WTC11 (cell line): ENCODE measurements at regions not wholly inside any gene's neighbourhood (a gene's known extent, or its start where the extent isn't known, plus 50 kb on each side); places are given as distances from the start of the nearest gene placed in this dataset.

Source experiments
- ATAC-seq: fragments of 200-7000 bp; cut with Tn5 transposase; 2 replicates; pipeline ENCODE4 v1.10.0; 2021; ENCODE audit warnings: mild to moderate bottlenecking, moderate library complexity
- CTCF ChIA-PET: fragments of 300-600 bp; sonication (Branson Sonifier 250); formaldehyde crosslinking; loops from one replicate; lab custom pipeline; 2021; ENCODE audit warnings: antibody characterized with exemption; lab: Charles Lee
- POLR2A ChIA-PET: fragments of 350-600 bp; sonication (Branson Sonifier 250); formaldehyde crosslinking; loops from one replicate; lab custom pipeline; 2021; ENCODE audit warnings: antibody characterized with exemption; lab: Charles Lee
- DNase-seq: peaks from one replicate; pipeline ENCODE4 v3.0.0; 2021; ENCODE audit warnings: low spot score
- H3K27ac Mint-ChIP-seq: 2 replicates; pipeline ENCODE4 v1.8.0; 2021; ENCODE audit warnings: mixed read lengths
- H3K27me3 Mint-ChIP-seq: 2 replicates; pipeline ENCODE4 v1.8.0; 2021; ENCODE audit warnings: low read depth, mild to moderate bottlenecking, moderate library complexity, mixed read lengths
- H3K36me3 Mint-ChIP-seq: 2 replicates; pipeline ENCODE4 v1.8.0; 2021; ENCODE audit warnings: mixed read lengths
- H3K4me1 Mint-ChIP-seq: 2 replicates; pipeline ENCODE4 v1.8.0; 2022; ENCODE audit warnings: mixed read lengths
- H3K4me3 Mint-ChIP-seq: 2 replicates; pipeline ENCODE4 v1.8.0; 2021; ENCODE audit warnings: mild to moderate bottlenecking, moderate library complexity, mixed read lengths
- H3K9me3 Mint-ChIP-seq: 2 replicates; pipeline ENCODE4 v1.8.0; 2021; ENCODE audit warnings: mixed read lengths
- CBFB ChIP-seq: sonication (generic); formaldehyde crosslinking; IDR thresholded peaks from 2 replicates; pipeline ENCODE4 v1.8.1; 2022; ENCODE audit warnings: mild to moderate bottlenecking, low read depth, missing genetic modification reagents
- ELF4 ChIP-seq: sonication (generic); formaldehyde crosslinking; IDR thresholded peaks from 2 replicates; pipeline ENCODE4 v1.8.1; 2022; ENCODE audit warnings: low read depth, mild to moderate bottlenecking, moderate library complexity, missing genetic modification reagents
- GABPB1 ChIP-seq: sonication (generic); formaldehyde crosslinking; IDR thresholded peaks from 2 replicates; pipeline ENCODE4 v1.8.1; 2023; ENCODE audit warnings: mild to moderate bottlenecking, missing genetic modification reagents
- MYBL2 ChIP-seq: sonication (generic); formaldehyde crosslinking; IDR thresholded peaks from 2 replicates; pipeline ENCODE4 v1.8.1; 2023; ENCODE audit warnings: mild to moderate bottlenecking, moderate library complexity, missing genetic modification reagents
- NFE2L1 ChIP-seq: sonication (generic); formaldehyde crosslinking; IDR thresholded peaks from 2 replicates; pipeline ENCODE4 v1.8.1; 2023; ENCODE audit warnings: missing genetic modification reagents
- NR1H2 ChIP-seq: sonication (generic); formaldehyde crosslinking; IDR thresholded peaks from 2 replicates; pipeline ENCODE4 v1.9.0; 2021; ENCODE audit warnings: mild to moderate bottlenecking, moderate library complexity, missing genetic modification reagents
- RORB ChIP-seq: fragments of 250-450 bp; sonication (Bioruptor Pico); IDR thresholded peaks from 2 replicates; pipeline ENCODE4 v1.9.0; 2021; ENCODE audit warnings: mild to moderate bottlenecking
- TCF7 ChIP-seq: sonication (generic); formaldehyde crosslinking; IDR thresholded peaks from 2 replicates; pipeline ENCODE4 v1.8.0; 2022; ENCODE audit warnings: mild to moderate bottlenecking, low read depth, missing genetic modification reagents, moderate library complexity
- ZNF317 ChIP-seq: sonication (generic); formaldehyde crosslinking; IDR thresholded peaks from 2 replicates; pipeline ENCODE4 v1.8.1; 2023; ENCODE audit warnings: low read depth, mild to moderate bottlenecking, moderate library complexity, missing genetic modification reagents, borderline replicate concordance
- TF ChIP-seq, protein P1 (sequence below): fragments of 250-450 bp; sonication (Bioruptor Pico); IDR thresholded peaks from 2 replicates; pipeline ENCODE4 v1.8.0; 2021; ENCODE audit warnings: mild to moderate bottlenecking
- TF ChIP-seq, protein P2 (sequence below): sonication (generic); formaldehyde crosslinking; conservative IDR thresholded peaks from 2 replicates; pipeline ENCODE4 v1.8.1; 2023; ENCODE audit warnings: mild to moderate bottlenecking, low read depth, missing genetic modification reagents, moderate library complexity
- TF ChIP-seq, protein P3 (sequence below): sonication (generic); formaldehyde crosslinking; IDR thresholded peaks from 2 replicates; pipeline ENCODE4 v1.8.0; 2023; ENCODE audit warnings: mild to moderate bottlenecking, missing genetic modification reagents
- TF ChIP-seq, protein P4 (sequence below): fragments of 250-450 bp; sonication (Bioruptor Pico); IDR thresholded peaks from 2 replicates; pipeline ENCODE4 v1.9.0; 2021; ENCODE audit warnings: mild to moderate bottlenecking
- TF ChIP-seq, protein P5 (sequence below): sonication (generic); formaldehyde crosslinking; IDR thresholded peaks from 2 replicates; pipeline ENCODE4 v1.8.0; 2022; ENCODE audit warnings: mild to moderate bottlenecking, missing genetic modification reagents
- TF ChIP-seq, protein P6 (sequence below): sonication (generic); formaldehyde crosslinking; IDR thresholded peaks from 2 replicates; pipeline ENCODE4 v1.8.1; 2022; ENCODE audit warnings: mild to moderate bottlenecking, missing genetic modification reagents, moderate library complexity, borderline replicate concordance
- TF ChIP-seq, protein P7 (sequence below): sonication (generic); formaldehyde crosslinking; IDR thresholded peaks from 2 replicates; pipeline ENCODE4 v1.8.1; 2023; ENCODE audit warnings: mild to moderate bottlenecking, missing genetic modification reagents

DNA sequence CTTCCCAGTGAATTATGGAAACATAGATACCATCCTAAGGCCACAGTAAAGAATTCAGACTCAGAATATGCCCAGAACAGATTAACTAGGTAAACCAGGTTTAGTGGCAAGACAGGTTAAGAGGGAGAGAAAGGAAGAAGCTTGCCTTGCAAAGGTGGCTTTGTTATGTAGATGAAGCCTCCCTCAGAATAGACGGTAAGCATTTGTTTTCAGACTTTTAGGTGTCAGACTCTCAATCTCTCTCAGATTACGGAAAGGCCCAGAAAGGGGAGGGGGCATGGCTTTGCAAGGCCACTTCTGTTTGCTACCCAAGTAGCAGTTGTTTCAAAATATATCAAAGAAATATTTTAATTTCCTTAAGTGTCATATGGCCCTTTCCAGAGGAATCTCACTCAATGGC is 457.1 kb upstream of the BOD1L1 start (continued):
- TF ChIP-seq, protein P1, sequence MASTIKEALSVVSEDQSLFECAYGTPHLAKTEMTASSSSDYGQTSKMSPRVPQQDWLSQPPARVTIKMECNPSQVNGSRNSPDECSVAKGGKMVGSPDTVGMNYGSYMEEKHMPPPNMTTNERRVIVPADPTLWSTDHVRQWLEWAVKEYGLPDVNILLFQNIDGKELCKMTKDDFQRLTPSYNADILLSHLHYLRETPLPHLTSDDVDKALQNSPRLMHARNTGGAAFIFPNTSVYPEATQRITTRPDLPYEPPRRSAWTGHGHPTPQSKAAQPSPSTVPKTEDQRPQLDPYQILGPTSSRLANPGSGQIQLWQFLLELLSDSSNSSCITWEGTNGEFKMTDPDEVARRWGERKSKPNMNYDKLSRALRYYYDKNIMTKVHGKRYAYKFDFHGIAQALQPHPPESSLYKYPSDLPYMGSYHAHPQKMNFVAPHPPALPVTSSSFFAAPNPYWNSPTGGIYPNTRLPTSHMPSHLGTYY (CRISPR knock-in tag), result no peak

DNA sequence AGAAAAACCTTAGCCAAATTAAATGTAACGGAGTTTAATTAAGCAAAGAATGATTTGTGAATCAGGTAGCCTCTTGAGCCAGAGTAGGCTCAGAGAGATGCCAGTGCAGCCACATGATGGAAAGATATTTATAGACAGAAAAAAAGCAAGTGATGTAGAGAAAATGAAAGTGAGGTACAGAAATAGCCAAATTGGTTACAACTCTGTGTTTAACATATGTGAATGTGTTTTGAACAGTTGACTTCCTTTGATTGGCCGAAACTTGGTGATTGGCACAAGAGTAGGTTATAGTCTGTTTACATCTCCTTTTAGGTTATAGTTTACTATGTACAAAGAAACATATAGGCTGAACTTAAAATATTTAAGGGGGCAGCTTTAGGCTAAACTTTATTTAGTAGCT is 459.9 kb upstream of the BOD1L1 start:
- Mint-ChIP-seq H3K36me3 (peaks cover 15% of the 10 kb centered on the region), H3K27ac (no peak overlapping the region), H3K9me3 (peaks cover 30% of the 10 kb centered on the region), H3K4me3 (no peak overlapping the region), H3K4me1 (peaks cover 35% of the 10 kb centered on the region), H3K27me3 (no peaks in the 10 kb centered on the region; the same call in 1 of the 2 replicates)
- TF ChIP-seq MYBL2 (CRISPR knock-in tag) (no peak), TCF7 (CRISPR knock-in tag) (no peak), ELF4 (CRISPR knock-in tag) (no peak), NFE2L1 (no peak)
- ATAC-seq, result no peak
- CTCF ChIA-PET, result no interaction called here
- POLR2A ChIA-PET, result no interaction called here
- DNase-seq, result no peak

DNA sequence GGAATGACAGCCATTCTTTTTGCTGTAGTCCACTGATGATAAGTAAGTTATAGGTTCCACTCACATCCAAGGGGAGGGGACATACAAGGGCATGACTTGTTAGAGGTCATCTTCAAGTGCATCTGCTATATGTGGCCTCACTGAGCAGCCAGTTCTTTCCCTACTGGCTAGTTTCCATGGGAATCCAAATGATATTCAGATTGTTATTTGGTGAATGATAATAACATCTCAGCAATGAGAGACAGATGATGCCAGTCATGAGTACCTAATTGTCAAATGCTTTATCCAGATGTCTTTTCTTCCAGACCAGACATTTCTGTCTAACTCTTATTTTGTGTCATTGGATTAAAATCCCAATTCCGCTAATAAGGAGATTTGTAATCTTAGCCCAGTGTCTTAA is 460.4 kb upstream of the BOD1L1 start:
- TF ChIP-seq GABPB1 (CRISPR knock-in tag), result no peak
- Mint-ChIP-seq H3K4me1 (peaks cover 30% of the 10 kb centered on the region), H3K27me3 (no peaks in the 10 kb centered on the region; the same call in 1 of the 2 replicates), H3K27ac (no peak overlapping the region), H3K4me3 (no peak overlapping the region), H3K9me3 (peaks cover 30% of the 10 kb centered on the region), H3K36me3 (peaks cover 15% of the 10 kb centered on the region)
- DNase-seq (no peak), ATAC-seq (no peak)
- ChIA-PET CTCF (no interaction called here), POLR2A (no interaction called here)

DNA sequence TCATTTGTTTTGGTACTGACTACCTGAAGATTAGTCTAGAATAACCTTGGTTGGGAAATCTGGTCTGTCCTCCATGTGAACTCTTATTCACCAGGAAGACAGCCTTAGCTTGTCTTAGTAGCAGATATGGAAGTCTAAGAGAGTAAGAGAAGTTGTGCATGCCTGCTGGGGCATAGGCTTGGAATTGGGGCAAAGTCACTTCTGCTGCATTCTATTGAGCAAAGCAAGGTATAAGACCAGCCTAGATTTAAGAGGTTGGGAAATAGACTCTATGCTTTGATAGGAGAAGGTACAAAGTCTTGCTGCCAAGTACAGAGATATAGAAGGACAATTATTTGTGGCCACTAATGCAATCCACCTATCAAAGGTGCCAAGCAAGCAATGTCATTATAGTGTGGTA is 464.0 kb upstream of the BOD1L1 start:
- TF ChIP-seq, protein P2, sequence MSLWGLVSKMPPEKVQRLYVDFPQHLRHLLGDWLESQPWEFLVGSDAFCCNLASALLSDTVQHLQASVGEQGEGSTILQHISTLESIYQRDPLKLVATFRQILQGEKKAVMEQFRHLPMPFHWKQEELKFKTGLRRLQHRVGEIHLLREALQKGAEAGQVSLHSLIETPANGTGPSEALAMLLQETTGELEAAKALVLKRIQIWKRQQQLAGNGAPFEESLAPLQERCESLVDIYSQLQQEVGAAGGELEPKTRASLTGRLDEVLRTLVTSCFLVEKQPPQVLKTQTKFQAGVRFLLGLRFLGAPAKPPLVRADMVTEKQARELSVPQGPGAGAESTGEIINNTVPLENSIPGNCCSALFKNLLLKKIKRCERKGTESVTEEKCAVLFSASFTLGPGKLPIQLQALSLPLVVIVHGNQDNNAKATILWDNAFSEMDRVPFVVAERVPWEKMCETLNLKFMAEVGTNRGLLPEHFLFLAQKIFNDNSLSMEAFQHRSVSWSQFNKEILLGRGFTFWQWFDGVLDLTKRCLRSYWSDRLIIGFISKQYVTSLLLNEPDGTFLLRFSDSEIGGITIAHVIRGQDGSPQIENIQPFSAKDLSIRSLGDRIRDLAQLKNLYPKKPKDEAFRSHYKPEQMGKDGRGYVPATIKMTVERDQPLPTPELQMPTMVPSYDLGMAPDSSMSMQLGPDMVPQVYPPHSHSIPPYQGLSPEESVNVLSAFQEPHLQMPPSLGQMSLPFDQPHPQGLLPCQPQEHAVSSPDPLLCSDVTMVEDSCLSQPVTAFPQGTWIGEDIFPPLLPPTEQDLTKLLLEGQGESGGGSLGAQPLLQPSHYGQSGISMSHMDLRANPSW (CRISPR knock-in tag), result no peak
- no peak for TF ChIP-seq CBFB (CRISPR knock-in tag)
- no peak for TF ChIP-seq RORB
- no peak for TF ChIP-seq NR1H2 (CRISPR knock-in tag)
- TF ChIP-seq, protein P3, sequence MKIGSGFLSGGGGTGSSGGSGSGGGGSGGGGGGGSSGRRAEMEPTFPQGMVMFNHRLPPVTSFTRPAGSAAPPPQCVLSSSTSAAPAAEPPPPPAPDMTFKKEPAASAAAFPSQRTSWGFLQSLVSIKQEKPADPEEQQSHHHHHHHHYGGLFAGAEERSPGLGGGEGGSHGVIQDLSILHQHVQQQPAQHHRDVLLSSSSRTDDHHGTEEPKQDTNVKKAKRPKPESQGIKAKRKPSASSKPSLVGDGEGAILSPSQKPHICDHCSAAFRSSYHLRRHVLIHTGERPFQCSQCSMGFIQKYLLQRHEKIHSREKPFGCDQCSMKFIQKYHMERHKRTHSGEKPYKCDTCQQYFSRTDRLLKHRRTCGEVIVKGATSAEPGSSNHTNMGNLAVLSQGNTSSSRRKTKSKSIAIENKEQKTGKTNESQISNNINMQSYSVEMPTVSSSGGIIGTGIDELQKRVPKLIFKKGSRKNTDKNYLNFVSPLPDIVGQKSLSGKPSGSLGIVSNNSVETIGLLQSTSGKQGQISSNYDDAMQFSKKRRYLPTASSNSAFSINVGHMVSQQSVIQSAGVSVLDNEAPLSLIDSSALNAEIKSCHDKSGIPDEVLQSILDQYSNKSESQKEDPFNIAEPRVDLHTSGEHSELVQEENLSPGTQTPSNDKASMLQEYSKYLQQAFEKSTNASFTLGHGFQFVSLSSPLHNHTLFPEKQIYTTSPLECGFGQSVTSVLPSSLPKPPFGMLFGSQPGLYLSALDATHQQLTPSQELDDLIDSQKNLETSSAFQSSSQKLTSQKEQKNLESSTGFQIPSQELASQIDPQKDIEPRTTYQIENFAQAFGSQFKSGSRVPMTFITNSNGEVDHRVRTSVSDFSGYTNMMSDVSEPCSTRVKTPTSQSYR (CRISPR knock-in tag), result no peak
- Mint-ChIP-seq H3K27ac (no peak overlapping the region), H3K36me3 (peaks cover 5% of the 10 kb centered on the region), H3K4me3 (no peak overlapping the region), H3K9me3 (peaks cover 20% of the 10 kb centered on the region), H3K27me3 (no peaks in the 10 kb centered on the region; the same call in none of the 2 replicates), H3K4me1 (peaks cover 8% of the 10 kb centered on the region)
- no peak for ATAC-seq
- ChIA-PET CTCF (no interaction called here), POLR2A (no interaction called here)
- no peak for DNase-seq

DNA sequence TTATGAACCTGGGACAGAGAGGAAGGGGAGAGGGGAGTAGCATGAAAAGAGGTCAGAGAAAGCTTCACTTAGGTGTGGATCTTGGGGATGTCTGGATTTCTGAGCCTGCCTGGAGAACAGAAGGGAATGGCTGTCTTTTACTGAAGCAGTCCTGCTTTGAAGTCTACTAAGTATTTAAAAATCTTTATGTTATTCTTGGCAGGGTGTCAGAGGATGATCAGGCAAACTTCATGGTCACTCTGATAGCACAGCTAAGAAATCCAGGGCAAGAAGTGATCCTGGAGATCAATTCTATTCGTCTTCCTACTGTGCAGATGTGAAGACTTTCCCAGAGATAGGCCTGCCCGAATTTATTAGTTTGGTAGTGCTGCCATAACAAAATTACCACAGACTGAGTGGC is 464.4 kb upstream of the BOD1L1 start:
- H3K4me1 Mint-ChIP-seq, result peaks cover 8% of the 10 kb centered on the region
- DNase-seq (no peak), ATAC-seq (no peak)
- ChIA-PET POLR2A (no interaction called here), CTCF (no interaction called here)
- H3K9me3 Mint-ChIP-seq, result peaks cover 20% of the 10 kb centered on the region
- H3K4me3 Mint-ChIP-seq, result no peak overlapping the region
- peaks cover 5% of the 10 kb centered on the region for H3K36me3 Mint-ChIP-seq
- H3K27ac Mint-ChIP-seq, result no peak overlapping the region
- H3K27me3 Mint-ChIP-seq, result no peaks in the 10 kb centered on the region; the same call in none of the 2 replicates
- TF ChIP-seq, protein P4, sequence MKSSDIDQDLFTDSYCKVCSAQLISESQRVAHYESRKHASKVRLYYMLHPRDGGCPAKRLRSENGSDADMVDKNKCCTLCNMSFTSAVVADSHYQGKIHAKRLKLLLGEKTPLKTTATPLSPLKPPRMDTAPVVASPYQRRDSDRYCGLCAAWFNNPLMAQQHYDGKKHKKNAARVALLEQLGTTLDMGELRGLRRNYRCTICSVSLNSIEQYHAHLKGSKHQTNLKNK (CRISPR knock-in tag), result no peak
- TF ChIP-seq, protein P5, sequence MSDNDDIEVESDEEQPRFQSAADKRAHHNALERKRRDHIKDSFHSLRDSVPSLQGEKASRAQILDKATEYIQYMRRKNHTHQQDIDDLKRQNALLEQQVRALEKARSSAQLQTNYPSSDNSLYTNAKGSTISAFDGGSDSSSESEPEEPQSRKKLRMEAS, result no peak
- TF ChIP-seq, protein P6, sequence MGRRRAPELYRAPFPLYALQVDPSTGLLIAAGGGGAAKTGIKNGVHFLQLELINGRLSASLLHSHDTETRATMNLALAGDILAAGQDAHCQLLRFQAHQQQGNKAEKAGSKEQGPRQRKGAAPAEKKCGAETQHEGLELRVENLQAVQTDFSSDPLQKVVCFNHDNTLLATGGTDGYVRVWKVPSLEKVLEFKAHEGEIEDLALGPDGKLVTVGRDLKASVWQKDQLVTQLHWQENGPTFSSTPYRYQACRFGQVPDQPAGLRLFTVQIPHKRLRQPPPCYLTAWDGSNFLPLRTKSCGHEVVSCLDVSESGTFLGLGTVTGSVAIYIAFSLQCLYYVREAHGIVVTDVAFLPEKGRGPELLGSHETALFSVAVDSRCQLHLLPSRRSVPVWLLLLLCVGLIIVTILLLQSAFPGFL, result no peak
- TF ChIP-seq, protein P7, sequence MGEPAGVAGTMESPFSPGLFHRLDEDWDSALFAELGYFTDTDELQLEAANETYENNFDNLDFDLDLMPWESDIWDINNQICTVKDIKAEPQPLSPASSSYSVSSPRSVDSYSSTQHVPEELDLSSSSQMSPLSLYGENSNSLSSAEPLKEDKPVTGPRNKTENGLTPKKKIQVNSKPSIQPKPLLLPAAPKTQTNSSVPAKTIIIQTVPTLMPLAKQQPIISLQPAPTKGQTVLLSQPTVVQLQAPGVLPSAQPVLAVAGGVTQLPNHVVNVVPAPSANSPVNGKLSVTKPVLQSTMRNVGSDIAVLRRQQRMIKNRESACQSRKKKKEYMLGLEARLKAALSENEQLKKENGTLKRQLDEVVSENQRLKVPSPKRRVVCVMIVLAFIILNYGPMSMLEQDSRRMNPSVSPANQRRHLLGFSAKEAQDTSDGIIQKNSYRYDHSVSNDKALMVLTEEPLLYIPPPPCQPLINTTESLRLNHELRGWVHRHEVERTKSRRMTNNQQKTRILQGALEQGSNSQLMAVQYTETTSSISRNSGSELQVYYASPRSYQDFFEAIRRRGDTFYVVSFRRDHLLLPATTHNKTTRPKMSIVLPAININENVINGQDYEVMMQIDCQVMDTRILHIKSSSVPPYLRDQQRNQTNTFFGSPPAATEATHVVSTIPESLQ (CRISPR knock-in tag), result no peak
- TF ChIP-seq TCF7 (CRISPR knock-in tag), result no peak
- no peak for TF ChIP-seq ZNF317 (CRISPR knock-in tag)
